HT-29 (cell line): ENCODE measurements at regions not wholly inside any gene's neighbourhood (a gene's known extent, or its start where the extent isn't known, plus 50 kb on each side); places are given as distances from the start of the nearest gene placed in this dataset.
"Not testable (repeated sequence)": the region's sequence is repeated elsewhere in the genome, so short reads cannot be mapped to it uniquely, and the experiment has no call there.

ENCODE experiments used
- DNase-seq: peaks from one replicate; pipeline ENCODE4 v3.0.0-alpha.2; 2015; ENCODE audit warnings: low spot score

DNA sequence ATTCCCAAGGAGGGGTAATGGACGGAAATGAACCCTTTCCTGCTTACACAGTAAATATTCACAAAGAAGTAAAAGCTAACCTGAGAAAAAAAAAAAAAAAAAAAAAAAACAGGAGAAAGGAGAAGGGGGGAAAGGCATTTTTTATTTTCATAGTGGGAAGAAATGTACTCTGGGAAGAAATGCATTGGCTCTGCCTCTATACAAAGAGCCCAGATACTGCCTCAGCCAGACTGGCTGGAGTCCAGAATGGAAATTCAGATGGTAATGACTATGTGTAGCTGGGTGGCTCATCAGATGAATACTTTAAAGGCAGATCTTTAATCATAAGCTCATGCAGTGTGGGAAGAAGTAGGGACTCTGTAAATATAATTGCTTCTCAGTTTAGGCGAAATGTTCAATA lies 124.9 kb upstream of the ZNF608 start:
- DNase-seq: no peak

DNA sequence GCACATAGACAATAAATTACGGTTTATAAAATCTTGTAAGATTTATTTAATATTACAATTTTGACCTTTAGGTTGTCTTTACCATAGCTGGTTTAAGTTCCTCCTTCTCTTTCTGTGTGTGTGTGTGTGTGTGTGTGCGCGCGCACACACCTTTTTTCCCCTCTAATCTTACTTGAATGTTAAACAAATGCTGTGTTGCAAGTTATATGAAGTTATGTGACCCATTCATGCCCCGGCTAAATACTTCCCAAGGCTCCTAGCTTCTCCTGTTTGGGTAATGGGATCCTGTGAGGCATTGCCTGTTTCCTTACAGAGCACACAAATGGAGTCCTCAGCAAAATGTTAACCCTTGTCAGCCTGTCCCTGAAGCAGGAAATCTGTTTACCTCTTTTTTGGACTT lies 125.6 kb upstream of the ZNF608 start:
- DNase-seq: no peak

DNA sequence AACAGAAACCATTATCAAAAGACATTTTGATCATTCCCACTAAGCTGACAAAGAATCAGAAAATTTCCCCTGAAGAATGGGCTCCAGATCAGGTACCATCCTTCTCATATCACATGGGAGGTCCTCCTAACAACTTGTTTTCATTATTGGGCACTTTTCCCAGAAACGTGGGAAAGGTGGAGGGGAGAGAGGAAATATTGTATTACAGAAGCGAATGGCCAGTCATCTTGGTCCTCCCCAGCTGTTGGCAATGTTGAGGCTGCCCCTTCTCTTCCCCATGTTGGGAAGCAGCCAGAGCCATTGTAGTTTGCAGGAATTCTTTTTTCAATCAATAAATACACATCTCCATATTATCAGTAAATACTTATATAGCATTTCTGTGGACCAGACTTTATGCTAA lies 126.2 kb upstream of the ZNF608 start:
- DNase-seq: no peak

DNA sequence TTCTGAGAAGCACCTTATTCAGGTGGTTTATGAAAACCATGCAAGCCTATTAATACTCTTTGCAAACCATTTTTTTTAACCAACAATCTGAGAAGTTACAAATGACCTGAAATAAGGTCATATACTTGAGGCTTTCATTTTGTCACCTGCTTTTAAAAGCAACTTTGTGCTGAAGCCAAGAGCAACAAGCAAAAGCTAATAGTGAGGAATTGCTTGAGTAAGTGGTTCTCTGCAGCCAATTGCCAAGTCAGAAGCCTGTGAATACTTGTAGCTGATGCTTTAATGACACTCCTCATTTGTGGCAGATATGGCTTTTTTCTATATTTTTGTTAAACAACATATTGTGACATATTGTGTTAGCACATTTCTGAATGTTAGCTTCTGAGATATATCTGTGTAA lies 126.7 kb upstream of the ZNF608 start:
- DNase-seq: no peak

DNA sequence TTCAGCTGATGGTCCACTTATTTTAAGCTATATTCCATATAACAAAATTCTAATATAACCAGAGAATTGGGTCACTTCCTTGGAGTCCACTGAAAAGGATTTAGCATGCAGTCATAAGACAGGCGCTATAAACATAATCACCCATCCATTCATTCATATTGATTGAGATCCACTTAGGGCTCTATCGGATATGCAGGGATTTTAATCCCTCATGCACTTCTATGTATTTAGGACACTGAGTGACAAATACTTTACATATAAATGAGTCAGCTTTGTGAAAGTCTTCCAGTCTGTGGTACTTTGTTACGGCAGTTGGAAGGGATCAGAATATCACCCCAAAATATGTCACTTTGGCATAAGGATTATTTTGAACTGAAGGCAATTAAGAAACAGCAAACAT lies 127.3 kb upstream of the ZNF608 start:
- no peak for DNase-seq

DNA sequence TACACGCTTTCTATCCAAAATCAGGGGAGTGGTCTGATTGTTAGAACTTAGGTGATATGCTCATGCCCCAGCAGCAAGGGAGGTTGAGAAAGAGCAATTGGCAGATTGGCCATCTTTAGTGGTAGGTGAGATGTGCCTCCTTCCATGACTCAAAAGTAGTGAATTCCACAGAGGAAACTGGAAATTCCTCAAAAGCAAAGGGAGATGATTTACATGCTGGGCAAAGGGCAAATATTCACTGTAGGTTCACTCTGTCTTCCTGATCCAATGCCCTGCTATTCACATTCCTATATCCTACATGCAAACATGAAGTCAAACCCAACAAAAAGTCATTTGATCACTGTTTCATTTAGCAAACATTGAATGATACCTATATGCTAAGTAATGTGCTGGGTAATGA lies 130.1 kb upstream of the ZNF608 start:
- DNase-seq: no peak

DNA sequence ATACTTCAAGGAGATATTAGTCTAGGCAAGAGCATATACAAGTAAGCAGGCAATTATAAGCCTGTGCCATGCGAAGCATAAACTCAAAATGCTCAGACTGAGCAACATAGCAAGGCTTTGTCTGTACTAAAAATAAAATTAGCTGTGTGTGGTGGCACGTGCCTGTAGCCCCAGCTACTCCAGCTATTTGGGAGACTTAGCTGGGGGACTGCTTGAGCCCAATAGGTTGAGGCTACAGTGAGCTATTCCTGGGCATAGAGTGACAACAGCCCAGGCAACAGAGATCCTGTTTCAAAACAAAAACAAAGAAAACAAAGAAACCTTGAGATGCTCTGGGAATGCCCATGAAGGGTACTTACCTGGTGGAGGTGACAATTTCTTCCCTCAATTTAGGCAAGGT lies 130.5 kb upstream of the ZNF608 start:
- no peak for DNase-seq

DNA sequence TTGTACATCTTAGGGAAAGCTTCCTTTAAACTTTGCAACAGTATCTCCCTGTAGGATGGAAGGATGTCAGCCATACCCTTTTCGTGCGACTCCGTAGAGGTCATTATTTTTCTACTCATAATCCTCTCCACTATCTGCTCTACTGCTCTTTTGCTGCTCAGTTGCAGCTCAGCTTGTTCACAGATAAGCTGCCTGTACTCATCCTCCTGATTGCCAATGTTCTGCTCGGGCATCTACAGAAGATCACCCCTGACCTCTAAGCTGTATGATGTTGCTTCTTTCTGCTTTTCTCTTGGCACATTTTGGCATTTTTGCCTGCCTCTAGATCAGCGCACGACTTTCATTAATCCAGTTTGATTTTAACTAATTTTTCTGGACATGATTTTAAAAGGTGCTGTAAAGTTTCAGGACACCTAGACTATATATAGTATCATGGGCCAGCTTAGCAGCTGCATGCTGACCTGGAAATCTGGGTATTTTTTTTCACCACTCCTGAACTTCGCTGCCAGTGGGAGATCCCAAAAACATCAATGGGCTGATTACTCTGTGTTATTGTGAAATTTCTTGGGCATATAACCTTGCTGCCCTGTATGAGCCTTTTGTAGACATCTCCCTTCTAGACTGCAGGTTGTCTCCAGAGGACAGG lies 131.2 kb upstream of the ZNF608 start:
- DNase-seq: no peak

DNA sequence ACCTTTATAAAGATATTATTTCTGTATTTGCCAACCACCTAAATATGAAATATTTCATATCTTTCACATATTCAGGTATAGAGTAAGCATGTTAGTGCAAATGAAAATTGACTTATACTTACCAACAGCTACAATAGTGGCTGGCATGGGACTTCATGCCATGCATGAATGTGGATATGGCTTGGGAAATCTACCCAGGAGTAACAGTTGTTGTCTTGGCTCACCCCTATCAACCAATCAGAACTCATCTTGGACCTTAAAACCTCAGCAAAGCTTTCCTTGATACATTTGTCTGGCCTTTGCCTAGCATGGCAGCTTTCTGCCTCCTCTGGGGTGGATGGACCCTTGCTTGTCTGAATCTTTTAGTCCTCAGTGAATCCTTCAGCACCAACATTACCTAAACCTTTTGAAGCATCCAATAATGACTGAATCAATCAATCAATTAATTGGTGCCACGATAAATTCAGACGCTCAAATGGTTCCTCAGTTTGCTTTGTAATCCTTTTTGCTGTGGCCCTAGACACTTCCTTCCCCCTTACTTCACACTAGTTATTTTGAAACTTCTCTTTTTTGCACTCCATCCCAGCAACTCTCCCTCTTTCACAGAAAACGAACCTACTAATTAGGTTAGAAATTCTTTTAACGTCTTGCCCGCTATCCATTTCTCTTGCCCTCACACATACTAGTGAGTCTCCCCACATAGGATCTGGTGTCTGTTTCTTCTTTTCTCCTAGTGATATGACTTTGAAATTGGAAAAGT lies 132.3 kb upstream of the ZNF608 start:
- DNase-seq: no peak

DNA sequence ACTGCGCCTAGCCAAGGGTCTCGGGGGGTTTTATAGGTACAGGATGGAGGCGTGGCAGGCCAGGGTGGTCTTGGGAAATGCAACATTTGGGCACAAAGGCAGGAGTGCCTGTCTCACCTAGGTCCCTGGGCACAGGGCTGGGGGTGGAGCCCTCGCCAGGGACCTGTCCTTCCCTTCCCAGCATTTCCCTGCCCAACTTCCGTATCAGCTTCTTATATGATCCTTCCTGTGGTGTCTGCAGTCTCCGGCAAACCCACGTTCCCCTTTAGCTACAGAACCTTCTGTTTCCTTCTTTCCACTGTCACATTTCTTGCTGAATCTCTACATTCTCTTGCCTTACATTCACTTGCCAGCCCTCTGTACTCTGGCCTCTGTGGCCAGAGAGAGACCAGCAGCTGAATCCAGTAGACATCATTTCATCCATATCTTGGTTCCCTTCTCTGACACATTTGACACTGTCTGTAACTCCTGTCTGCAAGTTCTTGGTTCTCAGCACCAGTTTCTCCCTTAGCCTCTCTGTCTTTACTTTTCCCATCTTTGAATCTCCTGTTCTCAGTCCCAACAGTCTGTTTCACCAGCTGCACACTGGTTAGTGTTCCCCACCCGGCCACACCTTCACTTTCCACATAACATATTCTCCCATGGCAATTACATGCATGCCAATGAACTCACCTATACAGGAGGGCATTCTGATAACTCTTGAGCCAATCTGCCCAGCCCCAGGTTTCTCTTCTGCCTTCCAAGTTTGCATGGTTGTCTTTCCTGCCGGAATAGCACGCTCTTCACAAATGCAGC lies 134.7 kb upstream of the ZNF608 start:
- no peak for DNase-seq

DNA sequence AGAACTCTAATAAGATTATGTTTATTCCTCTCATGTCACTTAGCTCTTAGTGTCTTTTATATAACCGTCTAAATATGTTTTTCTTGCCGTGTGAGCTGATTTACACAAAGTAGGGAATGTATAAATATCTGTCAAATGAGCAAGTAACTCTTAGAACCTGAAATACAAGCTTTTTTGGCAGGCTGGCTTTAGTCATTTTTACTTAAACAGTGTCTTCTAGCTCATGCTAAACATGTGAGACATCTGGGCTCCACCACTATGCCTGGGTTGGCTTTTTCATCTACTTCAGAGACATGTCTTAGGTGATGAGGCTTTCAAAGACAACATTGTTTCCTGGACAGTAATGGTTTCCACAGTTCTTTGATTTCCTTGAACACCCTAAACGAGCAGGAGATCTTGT lies 137.2 kb upstream of the ZNF608 start:
- DNase-seq: no peak

DNA sequence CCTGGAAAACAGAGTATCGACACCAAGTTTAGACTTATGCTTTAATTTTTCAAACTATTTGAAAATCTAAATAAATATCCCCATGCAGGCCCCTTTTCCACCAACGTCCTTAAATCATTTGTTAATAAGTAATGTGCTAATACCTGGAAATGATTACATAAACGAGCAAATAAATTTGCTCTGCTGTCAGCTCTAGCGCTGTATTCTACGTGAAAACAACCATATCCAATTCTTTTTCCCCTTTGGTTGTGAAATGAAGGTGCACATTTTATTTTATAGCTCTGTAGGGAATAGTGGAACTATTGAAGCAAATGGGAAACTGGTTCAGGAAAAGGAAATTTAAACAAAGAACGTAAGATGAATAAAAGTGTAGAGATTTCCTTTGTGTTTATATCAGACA lies 137.7 kb upstream of the ZNF608 start:
- DNase-seq: no peak

DNA sequence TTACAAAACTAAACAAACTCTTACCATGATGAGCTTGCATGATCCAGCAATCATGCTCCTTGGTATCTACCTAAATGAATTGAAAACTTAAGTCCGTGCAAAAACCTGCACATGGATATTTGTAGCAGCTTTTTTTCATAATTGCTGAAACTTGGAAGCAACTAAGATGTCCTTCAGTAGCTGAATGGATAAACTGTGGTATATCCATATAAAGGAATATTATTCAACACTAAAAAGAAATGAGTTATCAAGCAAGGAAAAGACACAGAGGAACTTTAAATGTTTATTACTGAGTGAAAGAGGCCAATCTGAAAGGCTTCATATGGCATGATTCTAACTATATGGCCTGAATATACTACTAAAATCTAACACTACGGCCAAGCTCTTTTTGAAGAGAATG lies 139.1 kb upstream of the ZNF608 start:
- DNase-seq: no peak

DNA sequence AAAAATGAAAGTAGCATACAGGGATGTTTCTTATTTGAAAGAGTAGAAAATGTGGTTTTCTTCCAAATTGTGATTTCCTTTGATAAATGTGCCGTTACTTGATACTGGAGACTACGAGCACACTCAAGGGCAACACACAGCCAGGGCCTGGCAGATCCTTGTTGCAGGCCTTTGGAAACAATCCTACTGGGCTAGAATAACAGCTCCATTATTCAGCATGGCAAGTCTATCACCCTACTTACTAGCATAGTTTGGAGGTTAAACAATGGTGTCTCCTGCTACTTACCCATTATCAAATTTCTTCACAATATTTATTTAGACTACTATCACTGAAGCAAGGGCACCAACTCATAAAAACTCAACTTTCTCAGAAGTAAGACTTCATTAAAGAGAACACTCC lies 140.8 kb upstream of the ZNF608 start:
- peak; percentile 7 for DNase-seq

DNA sequence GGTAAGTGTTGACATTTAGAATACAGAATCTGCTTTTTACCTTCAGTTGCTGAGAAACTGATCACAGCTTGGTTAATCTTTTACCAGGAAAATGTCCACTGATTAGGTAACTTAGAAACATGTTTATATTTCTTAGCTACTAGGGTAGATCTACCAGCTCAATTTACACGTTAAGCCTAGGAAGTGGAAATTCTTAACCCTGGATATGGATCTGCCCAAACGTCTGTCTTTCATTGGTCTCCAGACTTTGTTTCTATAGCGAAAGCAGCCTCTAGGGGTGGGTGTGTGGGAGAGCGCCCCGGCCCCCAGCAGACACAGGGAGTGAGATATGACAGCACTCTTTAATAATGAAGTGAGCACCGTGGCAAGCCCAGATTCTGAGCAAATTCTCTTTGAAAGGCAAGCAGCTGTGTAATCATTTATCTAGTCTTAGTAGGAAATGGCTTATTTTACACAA lies 141.6 kb upstream of the ZNF608 start:
- peak; percentile 67 for DNase-seq

DNA sequence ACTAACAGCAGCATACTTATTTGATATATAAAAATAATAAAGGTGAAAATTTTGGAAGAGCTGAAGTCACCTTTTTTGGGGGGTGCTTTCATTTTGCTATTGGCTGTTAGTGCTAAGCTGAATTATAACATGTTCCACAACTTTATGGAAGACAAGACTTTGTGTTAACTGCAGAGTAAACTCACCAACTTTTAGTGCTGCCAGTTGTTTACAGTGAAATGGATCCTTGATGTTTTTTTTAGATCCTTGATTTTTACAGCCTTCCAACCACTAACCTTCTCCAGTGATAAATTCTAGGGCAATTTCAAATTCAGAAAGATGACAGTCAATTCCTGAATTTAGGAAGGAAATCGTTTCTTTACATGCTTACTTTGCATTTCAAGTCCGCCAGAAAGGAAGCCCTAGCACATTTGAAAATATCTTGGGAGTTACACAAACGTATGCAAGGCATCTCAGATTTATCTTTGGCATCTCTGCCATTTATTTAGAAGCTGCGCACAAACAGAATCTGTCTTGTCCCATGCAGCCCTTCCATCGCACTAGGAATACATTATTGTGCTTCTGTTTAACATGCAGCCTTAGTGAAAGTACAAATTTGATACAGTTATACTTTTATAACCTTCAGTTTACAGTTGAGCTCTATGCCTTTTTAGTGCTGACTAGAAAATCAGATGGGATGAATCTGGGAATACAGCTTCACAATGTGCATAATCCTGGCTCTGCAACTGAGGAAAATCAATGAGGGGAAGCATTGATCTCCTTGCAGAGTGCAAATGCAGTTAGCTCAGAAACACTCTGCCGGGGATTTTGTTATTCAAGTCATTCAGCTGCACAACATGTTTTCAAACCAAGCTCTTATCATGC lies 142.4 kb upstream of the ZNF608 start:
- DNase-seq: no peak

DNA sequence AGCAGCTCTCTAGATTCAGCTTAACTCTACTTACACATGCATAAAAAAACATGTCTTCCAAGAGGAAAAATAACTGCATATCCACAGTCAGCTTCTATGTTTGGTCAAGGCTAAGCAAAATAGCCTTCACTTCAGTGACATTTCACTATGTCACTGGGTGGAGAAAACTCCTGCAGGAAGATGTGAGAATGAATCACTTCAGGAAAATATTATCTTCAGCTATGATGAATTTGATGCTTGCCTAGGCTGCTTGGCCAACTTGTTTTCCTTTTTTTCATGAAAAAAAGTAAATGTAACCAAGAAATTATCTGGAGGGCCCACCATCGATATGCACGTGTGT lies 143.0 kb upstream of the ZNF608 start:
- DNase-seq: no peak

DNA sequence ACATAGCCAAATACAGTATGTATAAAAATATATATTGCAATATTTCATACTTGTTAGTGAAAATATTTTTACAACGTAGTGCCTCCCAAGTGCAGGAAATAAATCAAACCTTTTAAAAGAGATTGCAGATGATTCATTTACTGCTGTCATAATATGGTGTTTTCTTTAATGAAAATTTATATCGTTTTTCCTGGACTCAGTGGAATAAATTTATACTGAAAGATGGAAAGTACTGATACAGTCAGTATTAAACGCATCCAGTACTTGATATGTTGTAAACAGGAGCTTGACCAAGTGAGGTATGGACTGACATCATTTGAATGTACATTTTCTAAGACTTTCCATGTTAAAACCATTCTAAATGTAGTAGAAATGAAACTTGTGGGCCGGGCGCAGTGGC lies 143.4 kb upstream of the ZNF608 start:
- no peak for DNase-seq

DNA sequence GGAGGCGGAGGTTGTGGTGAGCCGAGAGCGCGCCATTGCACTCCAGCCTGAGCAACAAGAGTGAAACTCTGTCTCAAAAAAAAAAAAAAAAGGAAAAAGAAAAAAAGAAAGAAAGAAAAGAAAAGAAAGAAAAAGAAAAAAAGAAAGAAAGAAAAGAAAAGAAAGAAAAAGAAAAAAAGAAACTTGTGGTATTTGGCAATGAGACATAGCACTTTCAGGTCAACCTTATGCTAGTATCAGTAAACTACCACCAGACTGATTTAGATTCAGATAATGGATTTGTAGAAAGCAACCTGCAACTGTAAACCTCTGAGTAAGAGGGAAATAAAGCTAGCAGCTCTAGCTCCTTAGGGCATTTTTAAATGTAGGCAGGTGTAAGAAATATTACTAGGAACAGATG lies 144.0 kb upstream of the ZNF608 start:
- DNase-seq: not testable (repeated sequence)

DNA sequence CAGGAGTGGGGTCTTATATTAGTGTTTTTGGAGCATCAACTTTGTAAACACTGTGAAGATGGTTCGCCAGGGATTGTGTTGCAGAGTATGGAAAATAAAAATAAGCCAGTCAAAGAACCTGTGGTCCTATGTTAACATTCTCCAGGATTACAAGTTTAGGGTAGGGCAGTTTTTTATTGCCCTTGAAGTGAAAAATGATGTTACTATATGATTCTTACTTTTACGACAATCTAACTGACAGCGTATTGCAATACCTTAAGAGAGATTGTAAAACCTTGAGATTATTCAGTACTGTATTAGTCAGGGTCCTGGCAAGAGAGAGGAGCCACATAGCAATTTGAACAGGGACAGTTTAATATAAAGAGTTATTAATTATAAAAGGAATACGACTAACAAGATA lies 144.7 kb upstream of the ZNF608 start:
- no peak for DNase-seq

DNA sequence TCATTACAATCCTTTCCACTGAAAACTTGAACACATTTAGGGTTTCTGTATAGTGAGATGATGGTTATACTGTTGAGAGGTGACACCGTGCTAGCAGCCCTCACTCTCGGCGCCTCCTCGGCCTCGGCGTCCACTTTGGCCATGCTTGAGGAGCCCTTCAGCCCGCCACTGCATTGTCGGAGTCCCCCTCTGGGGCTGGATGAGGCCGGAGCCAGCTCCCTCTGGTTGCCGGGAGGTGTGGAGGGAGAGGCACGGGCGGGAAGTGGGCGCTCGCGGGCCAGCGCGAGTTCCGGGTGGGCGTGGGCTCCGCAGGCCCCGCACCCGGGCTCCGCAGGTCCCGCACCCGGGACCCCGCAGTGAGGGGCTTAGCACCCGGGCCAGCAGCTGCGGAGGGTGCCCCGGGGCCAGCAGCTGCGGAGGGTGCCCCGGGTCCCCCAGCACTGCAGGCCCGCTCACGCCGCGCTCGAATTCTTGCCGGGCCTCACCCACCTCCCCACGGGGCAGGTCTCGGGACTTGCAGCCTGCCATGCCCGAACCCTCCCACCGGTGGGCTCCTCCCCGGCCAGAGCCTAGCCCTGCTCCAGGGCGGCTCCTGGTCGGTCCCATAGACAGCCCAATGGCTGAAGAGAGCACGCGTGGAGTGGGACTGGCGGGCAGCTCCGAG lies 145.9 kb upstream of the ZNF608 start:
- DNase-seq: no peak
